Stimulated activated CD8-positive, alpha-beta memory T cell treated with anti-CD3 and anti-CD28 coated beads, Interleukin-4, amount 100 ng/mL, for 48 hours (primary cell): ENCODE measurements at regions not wholly inside any gene's neighbourhood (a gene's known extent, or its start where the extent isn't known, plus 50 kb on each side); places are given as distances from the start of the nearest gene placed in this dataset.

ENCODE experiments used
- DNase-seq: peaks from one replicate; pipeline ENCODE4 v3.0.0-alpha.2; 2020

DNA sequence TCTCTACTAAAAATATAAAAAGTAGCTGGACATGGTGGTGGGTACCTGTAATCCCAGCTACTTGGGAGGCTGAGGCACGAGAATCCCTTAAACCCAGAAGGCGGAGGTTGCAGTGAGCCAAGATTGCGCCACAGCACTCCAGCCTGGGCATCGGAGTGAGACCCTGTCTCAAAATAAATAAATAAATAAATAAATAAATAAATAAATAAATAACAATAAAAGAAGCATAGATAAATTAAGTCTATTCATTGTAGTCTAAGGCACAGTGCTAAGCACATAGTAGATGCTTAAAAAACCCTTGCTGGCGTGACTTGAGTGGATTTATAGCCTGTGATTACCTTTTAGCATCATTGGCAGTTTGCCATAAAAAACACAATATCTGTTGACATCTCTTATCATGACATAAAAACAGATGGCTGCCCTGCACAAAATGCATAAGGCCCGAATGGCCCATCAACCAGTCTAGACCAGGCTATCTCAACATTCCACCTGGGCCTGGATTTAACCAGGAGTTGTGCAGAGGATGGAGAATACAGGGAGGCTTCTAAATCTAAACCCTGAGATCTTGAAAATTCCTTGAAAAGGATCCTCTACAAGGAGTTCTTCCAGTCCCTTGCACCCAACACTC is 94.9 kb downstream of the PRLHR start:
- no peak for DNase-seq

GRCh38 chr10:118499186-118499585 is 96.3 kb downstream of the PRLHR start:
- DNase-seq: no peak

- no peak for DNase-seq
These were observed 96.8 kb downstream of the PRLHR start for GRCh38 chr10:118498623-118499022.

DNA sequence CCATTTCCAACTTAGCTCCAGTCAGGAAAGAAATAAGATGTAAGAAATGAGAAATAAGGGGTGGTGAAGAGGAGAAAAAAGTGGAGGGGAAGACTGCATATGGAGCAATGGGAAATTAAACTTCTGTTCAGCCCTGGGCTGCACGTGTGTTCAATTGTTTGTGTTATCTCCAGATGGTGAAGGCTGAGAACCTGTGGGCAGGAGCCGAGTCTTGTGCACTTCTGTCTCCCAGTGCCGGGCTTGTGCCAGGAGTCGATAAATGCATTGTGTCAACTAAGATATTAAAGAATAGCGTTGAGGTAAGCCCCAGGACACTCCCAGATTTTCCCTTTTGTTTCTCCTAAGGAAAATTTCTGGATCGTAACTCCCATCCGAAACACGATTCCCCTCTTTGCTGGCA is 98.2 kb downstream of the PRLHR start:
- DNase-seq: no peak

GRCh38 chr10:118496525-118496924 is 98.9 kb downstream of the PRLHR start:
- no peak for DNase-seq

DNA sequence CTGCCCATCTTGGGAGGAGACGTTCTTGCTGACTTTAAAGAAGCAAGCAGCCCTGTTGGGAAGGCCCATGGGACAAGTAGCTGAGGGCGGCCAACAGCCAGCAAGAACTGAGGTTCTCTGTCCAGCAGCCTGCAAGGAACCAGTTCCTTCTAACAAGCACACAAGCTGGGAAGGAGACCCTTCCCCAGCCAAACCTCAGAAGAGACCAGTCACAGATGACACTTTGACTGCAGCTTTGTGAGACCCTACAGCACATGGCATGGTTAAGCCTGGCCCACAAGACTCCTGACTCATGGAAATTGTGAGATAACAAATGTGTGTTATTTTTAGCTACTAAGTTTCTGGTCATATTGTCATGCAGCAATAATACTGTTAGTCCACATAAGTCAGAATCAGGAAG is 99.9 kb downstream of the PRLHR start:
- no peak for DNase-seq

GRCh38 chr10:118491055-118491454 is 104.4 kb downstream of the PRLHR start:
- no peak for DNase-seq

DNA sequence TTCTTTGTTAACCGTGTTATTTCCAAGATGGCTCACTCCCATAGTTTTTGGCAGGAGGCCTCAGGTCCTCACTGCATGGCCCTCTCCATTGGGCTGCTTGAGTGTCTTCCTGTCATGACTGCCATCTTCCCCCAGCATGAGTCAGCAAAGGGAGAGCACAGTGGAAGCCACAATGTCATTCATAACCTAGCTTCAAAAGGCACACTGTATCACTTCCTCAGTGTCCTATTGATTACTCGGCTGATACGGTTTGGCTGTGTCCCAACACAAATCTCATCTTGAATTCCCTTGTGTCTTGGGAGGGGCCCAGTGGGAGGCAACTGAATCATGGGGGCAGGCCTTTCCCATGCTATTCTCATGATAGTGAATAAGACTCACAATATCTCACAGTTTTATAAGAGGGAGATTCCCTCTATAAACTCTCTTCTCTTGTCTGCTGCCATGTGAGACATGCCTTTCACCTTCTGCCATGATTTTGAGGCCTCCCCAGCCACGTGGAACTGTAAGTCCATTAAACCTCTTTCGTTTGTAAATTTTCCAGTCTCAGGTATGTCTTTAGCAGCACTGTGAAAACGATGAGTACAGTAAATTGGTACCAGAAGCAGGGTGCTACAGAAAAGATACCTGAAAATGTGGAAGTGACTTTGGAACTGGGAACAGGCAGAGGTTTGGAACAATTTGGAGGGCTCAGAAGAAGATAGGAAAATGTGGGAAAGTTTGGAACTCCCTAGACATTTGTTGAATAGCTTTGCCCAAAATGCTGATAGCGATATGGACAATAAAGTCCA is 106.5 kb downstream of the PRLHR start:
- DNase-seq: no peak

- DNase-seq: no peak
These were observed 109.8 kb downstream of the PRLHR start for GRCh38 chr10:118485641-118486040.

DNA sequence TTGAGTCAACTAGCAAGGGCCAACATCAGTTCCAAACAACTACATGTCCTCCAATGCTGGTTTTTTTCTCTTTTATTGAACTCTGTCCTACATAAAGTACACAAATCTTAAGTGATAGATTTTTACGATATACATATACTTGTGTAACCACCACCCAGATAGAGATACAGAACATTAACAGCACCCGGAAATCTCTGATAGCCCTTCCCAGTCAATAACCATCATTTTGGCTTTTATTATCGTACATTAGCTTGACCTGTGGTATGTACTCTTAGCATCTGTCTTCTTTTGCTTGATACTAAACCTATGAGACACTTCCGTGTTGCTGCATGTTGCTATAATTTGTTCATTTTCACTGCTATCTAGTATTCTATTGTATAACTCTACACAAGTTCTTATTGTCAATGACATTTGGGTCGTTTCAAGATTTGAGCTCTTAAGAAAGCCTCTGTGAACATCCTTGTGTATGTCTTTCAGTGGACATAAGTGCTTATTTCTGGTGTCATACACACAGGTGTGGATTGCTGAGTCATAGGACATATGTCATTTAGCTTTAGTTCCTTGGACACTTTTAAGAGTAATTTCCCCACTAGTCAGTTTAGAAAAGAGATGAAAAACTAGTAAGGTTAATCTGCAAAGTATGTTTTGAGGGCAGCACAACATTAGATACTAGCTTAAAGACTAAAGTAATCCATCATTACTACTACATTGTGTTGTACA is 111.1 kb downstream of the PRLHR start:
- DNase-seq: no peak

DNA sequence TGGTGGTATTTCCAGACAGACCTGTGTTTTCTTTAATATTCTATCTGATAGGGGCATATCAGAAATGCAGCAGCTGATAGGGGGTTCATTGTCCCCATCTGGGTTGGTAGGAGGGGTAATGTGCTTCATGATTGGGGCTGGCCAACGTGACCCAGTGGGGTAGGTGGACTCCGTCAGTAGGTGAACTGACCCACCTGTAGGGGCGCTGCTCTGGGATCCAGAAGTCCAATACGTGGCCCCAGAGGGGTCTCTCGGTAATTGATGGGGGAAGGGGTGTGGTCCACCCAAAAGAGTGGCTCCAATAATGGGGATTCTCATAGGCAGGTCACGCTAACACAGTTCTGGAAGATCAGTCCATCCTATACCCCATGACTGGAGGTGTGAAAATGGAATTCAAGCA is 112.0 kb downstream of the PRLHR start:
- DNase-seq: no peak

- no peak for DNase-seq
These were observed 112.8 kb downstream of the PRLHR start for GRCh38 chr10:118482393-118483331.

- no peak for DNase-seq
These were observed 113.6 kb downstream of the PRLHR start for GRCh38 chr10:118481871-118482270.

DNA sequence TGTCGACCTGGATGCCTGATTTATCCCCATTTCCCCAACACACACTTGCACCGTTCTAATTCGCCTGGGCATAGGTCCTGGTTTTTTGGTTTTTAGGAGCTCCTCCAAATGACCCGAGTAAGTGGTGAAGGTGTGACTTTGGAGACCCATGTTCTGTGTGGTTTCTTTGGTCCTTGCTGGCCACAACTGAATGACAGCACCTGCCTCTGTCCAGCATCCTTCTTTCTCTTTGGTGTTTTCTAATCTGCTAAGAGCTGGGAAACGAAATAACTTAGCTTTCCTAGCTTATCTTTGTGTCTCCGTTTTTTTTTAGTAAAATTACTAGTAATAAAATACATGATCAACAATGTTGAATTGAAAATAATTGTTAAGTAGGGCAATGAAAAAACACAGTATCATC is 120.2 kb downstream of the PRLHR start:
- DNase-seq: no peak

DNA sequence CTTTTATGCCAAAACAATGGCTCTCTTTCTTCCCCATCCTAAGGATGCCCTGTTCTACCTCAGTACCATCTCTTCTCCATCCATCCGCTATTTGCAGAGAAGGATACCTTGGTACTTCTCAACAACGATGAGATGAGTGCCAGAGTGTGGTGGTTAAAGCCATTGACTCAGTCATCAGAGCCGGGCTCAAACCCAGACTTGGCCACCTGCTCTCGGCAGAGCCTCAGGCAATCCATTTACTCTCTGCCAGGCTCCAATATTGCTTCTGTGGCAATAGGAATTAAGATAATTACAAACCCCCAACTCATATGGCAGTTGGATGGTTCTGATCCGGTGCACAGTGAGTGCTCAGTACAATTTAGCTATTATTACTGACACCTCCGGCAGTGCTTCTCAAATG is 121.3 kb downstream of the PRLHR start:
- DNase-seq: no peak

DNA sequence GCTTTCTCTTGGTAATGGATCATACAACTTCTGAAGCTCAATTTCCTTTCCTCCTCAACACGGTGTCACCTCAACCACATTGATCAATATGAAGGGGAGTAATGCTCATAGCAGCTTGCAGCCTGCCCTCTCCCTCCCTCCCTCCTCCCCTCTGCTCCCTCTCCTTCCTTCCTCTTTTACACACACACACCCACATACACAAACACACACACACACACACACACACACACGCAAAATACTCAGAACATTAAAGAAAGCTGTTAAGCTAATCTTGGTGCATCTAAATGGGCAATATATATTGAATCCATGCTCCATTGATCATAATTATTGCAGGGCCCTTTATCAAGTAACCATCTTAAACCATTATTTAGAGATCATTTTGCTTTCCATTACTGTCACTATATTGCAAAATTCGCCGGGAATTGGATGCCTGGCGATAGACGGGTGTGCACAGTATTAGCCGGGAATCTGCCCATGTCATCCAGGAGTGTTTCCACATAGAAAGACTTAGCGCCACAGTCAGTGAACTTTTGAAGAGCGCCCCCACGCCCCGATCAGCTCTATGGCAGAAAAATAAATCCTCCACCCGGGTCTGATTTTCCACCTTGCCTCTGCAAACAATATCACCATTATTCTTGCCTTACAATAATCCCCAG is 122.0 kb downstream of the PRLHR start:
- no peak for DNase-seq

- no peak for DNase-seq
These were observed 122.8 kb downstream of the PRLHR start for GRCh38 chr10:118472415-118473304.

DNA sequence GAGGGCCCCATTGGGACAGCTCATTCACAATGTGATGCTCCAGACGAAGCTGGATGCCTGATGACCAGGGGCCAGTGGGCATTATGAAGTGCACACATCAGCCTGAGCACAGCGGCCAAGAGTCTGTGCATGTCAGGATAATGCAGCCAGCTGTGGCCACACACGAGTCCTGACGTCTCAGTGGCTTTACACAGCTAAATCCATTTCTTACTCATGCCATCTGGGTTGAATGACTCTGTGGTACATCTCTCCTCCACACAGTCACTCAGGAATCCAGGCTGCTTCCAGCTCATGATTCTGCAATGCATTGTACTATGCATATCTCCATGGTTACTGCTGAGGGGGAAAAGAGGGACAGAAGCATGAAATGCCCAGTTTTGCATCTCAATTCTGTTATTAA is 123.6 kb downstream of the PRLHR start:
- DNase-seq: no peak

GRCh38 chr10:118470470-118470869 is 125.0 kb downstream of the PRLHR start:
- DNase-seq: no peak

GRCh38 chr10:118467200-118467599 is 125.1 kb upstream of the FAM204A start:
- no peak for DNase-seq

DNA sequence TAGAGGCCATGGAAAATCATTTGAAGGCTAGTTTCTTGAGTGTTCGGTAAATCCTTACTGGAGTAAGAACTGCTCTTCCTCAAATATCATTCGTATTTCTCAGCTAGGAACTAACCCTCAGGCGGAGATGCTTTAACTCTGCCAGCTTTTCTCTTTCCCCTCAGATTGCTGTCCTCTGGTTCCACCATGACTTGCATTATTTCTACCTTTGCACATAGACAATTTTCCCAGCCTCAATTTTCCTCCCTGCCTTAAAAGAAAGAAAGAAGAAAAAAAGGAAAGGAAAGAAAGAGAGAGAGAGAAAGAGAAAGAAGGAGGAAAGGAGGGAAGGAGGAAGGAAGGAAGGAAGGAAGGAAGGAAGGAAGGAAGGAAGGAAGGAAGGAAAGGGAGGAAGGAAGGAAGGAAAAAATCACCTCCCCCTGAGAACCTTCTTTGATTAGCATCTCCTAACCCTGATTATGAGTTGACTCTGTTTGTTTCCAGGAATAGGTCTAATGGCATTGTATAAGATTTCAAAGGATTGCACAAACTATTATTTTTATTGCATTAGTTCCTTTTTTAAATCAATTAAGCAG is 123.3 kb upstream of the FAM204A start:
- DNase-seq: no peak
